WERI-Rb-1 (cell line): ENCODE measurements at regions not wholly inside any gene's neighbourhood (a gene's known extent, or its start where the extent isn't known, plus 50 kb on each side); places are given as distances from the start of the nearest gene placed in this dataset.

ENCODE experiments used
- DNase-seq: peaks from one replicate; pipeline ENCODE4 v3.0.0-alpha.2; 2020
- H3K27ac ChIP-seq: fragments of 250-450 bp; sonication (Bioruptor Pico); 2 replicates; pipeline ENCODE4 v1.5.1; 2020; ENCODE audit warnings: mild to moderate bottlenecking, moderate library complexity
- H3K27me3 ChIP-seq: fragments of 250-450 bp; sonication (Bioruptor Pico); 2 replicates; pipeline ENCODE4 v1.5.1; 2021; ENCODE audit warnings: mild to moderate bottlenecking, low read depth, moderate library complexity; ENCODE audit not compliant: insufficient read depth, severe bottlenecking
- H3K36me3 ChIP-seq: fragments of 250-450 bp; sonication (Bioruptor Pico); 2 replicates; pipeline ENCODE4 v1.5.1; 2020; ENCODE audit warnings: mild to moderate bottlenecking, moderate library complexity
- H3K4me3 ChIP-seq: 2 replicates; pipeline ENCODE4 v1.5.1; 2011; ENCODE audit warnings: low read depth, mild to moderate bottlenecking, control low read depth, low read length
- H3K9me3 ChIP-seq: fragments of 250-450 bp; sonication (Bioruptor Pico); 2 replicates; pipeline ENCODE4 v1.5.1; 2021; ENCODE audit warnings: mild to moderate bottlenecking, moderate library complexity; ENCODE audit not compliant: severe bottlenecking
- TF ChIP-seq, protein P1 (sequence below): IDR thresholded peaks from 2 replicates; pipeline ENCODE4 v1.5.1; 2011; ENCODE audit warnings: low read depth, mild to moderate bottlenecking, control low read depth, inconsistent platforms, low read length

GRCh38 chr4:24328310-24328709, 256.0 kb downstream of the DHX15 start:
- H3K27ac ChIP-seq: no peak overlapping the region
- TF ChIP-seq, protein P1, sequence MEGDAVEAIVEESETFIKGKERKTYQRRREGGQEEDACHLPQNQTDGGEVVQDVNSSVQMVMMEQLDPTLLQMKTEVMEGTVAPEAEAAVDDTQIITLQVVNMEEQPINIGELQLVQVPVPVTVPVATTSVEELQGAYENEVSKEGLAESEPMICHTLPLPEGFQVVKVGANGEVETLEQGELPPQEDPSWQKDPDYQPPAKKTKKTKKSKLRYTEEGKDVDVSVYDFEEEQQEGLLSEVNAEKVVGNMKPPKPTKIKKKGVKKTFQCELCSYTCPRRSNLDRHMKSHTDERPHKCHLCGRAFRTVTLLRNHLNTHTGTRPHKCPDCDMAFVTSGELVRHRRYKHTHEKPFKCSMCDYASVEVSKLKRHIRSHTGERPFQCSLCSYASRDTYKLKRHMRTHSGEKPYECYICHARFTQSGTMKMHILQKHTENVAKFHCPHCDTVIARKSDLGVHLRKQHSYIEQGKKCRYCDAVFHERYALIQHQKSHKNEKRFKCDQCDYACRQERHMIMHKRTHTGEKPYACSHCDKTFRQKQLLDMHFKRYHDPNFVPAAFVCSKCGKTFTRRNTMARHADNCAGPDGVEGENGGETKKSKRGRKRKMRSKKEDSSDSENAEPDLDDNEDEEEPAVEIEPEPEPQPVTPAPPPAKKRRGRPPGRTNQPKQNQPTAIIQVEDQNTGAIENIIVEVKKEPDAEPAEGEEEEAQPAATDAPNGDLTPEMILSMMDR: no peak
- no peak for DNase-seq
- no peak overlapping the region for H3K4me3 ChIP-seq
- H3K27me3 ChIP-seq: no peaks in the 10 kb centered on the region
- H3K9me3 ChIP-seq: no peaks in the 10 kb centered on the region
- H3K36me3 ChIP-seq: no peaks in the 10 kb centered on the region

DNA sequence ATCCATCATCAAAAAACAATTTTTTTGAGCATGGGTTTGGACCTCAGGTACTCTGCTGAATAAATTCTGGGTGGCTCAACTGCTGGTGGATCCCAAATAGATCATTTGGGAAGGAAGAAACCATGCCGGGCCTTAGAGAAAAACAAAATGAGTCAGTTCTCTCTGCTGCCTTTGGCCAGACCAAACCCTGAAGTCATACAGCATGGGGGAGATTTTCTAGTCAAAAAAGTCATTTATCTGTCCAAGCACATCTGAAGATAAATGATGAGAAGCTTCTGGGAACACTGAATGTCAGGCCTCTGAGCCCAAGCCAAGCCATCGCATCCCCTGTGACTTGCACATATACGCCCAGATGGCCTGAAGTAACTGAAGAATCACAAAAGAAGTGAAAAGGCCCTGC, 261.4 kb downstream of the DHX15 start:
- H3K27me3 ChIP-seq: no peaks in the 10 kb centered on the region
- no peaks in the 10 kb centered on the region for H3K9me3 ChIP-seq
- DNase-seq: no peak
- no peaks in the 10 kb centered on the region for H3K36me3 ChIP-seq
- H3K4me3 ChIP-seq: no peak overlapping the region
- no peak overlapping the region for H3K27ac ChIP-seq
- TF ChIP-seq, protein P1: no peak

DNA sequence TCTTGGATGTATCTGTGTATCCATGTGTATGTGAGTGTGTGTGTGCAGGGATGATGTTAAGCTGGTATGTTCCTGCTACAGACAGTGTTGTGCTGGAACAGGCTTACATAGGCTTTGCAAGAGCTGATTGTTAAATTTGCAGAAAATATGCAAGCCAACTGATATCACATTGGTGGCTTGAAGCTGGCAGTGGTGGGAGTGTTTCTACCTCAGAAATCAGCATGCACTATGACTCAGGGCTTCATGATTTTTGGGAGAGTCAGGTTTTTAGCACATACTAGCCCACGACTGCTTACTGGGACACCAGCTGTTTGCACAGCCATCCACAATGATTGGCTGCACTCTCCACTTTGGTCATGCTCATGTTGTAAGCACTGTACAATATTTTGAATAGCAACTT, 261.8 kb downstream of the DHX15 start:
- no peak for DNase-seq
- Histone ChIP-seq H3K9me3 (no peaks in the 10 kb centered on the region), H3K27ac (no peak overlapping the region), H3K27me3 (no peaks in the 10 kb centered on the region), H3K4me3 (no peak overlapping the region), H3K36me3 (no peaks in the 10 kb centered on the region)
- TF ChIP-seq, protein P1: no peak

GRCh38 chr4:24321616-24322015, 262.7 kb downstream of the DHX15 start:
- TF ChIP-seq, protein P1: no peak
- no peak for DNase-seq
- Histone ChIP-seq H3K27me3 (no peaks in the 10 kb centered on the region), H3K36me3 (no peaks in the 10 kb centered on the region), H3K4me3 (no peak overlapping the region), H3K27ac (no peak overlapping the region), H3K9me3 (no peaks in the 10 kb centered on the region)

DNA sequence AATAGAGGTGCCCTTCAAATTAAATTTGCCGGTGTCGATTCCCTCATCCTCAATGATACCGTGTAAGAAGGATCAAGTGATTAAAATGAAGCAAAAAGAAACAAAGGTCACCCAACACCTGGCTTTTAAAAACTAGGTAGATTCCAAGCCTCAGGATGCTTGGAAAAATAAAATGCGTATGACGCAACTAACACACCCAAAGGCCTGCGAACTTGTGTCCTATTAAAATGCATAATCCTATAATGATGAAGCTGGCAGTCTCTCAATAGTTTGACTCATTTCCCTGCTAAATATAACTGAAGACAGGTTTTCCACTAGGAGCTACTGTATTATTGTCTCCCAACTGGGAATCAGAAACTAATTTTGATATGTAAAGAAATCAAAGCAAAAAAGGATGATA, 263.2 kb downstream of the DHX15 start:
- TF ChIP-seq, protein P1: no peak
- Histone ChIP-seq H3K36me3 (no peaks in the 10 kb centered on the region), H3K27ac (no peak overlapping the region), H3K9me3 (no peaks in the 10 kb centered on the region), H3K27me3 (no peaks in the 10 kb centered on the region), H3K4me3 (no peak overlapping the region)
- no peak for DNase-seq

GRCh38 chr4:24319387-24319786, 265.0 kb downstream of the DHX15 start:
- DNase-seq: no peak
- TF ChIP-seq, protein P1: no peak
- H3K4me3 ChIP-seq: no peak overlapping the region
- no peak overlapping the region for H3K27ac ChIP-seq
- H3K36me3 ChIP-seq: no peaks in the 10 kb centered on the region
- H3K27me3 ChIP-seq: no peaks in the 10 kb centered on the region
- no peaks in the 10 kb centered on the region for H3K9me3 ChIP-seq
